H9 (cell line): ENCODE measurements at regions not wholly inside any gene's neighbourhood (a gene's known extent, or its start where the extent isn't known, plus 50 kb on each side); places are given as distances from the start of the nearest gene placed in this dataset.

ENCODE experiments used
- DNase-seq: peaks from one replicate; pipeline ENCODE4 v3.0.0-alpha.2; 2017
- H2AFZ ChIP-seq: one replicate; pipeline ENCODE4 v1.6.1; 2013; ENCODE audit warnings: mild to moderate bottlenecking, low read length, control low read depth, moderate library complexity
- H2AK5ac ChIP-seq: 2 replicates; pipeline ENCODE4 v1.6.1; 2013; ENCODE audit warnings: low read length, control low read depth, mixed read lengths; ENCODE audit not compliant: insufficient read length
- H2BK120ac ChIP-seq: one replicate; pipeline ENCODE4 v1.6.1; 2013; ENCODE audit warnings: low read depth, mild to moderate bottlenecking, low read length, control low read depth, inconsistent platforms; ENCODE audit not compliant: poor library complexity, severe bottlenecking
- H2BK12ac ChIP-seq: 2 replicates; pipeline ENCODE4 v1.6.1; 2013; ENCODE audit warnings: low read length, control low read depth, mixed read lengths, low read depth; ENCODE audit not compliant: insufficient read length
- H2BK15ac ChIP-seq: 2 replicates; pipeline ENCODE4 v1.6.1; 2013; ENCODE audit warnings: low read depth, low read length, control low read depth
- H2BK20ac ChIP-seq: one replicate; pipeline ENCODE4 v1.6.1; 2013; ENCODE audit warnings: low read depth, mild to moderate bottlenecking, low read length, control low read depth, inconsistent platforms; ENCODE audit not compliant: poor library complexity, severe bottlenecking
- H2BK5ac ChIP-seq: 2 replicates; pipeline ENCODE4 v1.6.1; 2013; ENCODE audit warnings: low read length, control low read depth, mixed read lengths; ENCODE audit not compliant: insufficient read length
- H3K14ac ChIP-seq: 2 replicates; pipeline ENCODE4 v1.6.1; 2013; ENCODE audit warnings: low read length, control low read depth; ENCODE audit not compliant: insufficient read depth
- H3K18ac ChIP-seq: 2 replicates; pipeline ENCODE4 v1.6.1; 2013; ENCODE audit warnings: low read depth, mild to moderate bottlenecking, mixed read lengths, low read length, control low read depth; ENCODE audit not compliant: insufficient read length
- H3K23ac ChIP-seq: 2 replicates; pipeline ENCODE4 v1.6.1; 2013; ENCODE audit warnings: low read length, control low read depth, mixed read lengths, low read depth; ENCODE audit not compliant: insufficient read length
- H3K23me2 ChIP-seq: 2 replicates; pipeline ENCODE4 v1.6.1; 2013; ENCODE audit warnings: low read depth, mild to moderate bottlenecking, mixed read lengths, low read length, control low read depth; ENCODE audit not compliant: insufficient read length, poor library complexity, severe bottlenecking
- H3K27ac ChIP-seq: 2 replicates; pipeline ENCODE4 v1.5.1; 2013; ENCODE audit warnings: low read length, control low read depth, mixed read lengths, low read depth; ENCODE audit not compliant: insufficient read length
- H3K27me3 ChIP-seq: 2 replicates; pipeline ENCODE4 v1.6.1; 2013; ENCODE audit warnings: low read length, control low read depth, inconsistent platforms; ENCODE audit not compliant: insufficient read depth
- H3K4ac ChIP-seq: 2 replicates; pipeline ENCODE4 v1.6.1; 2013; ENCODE audit warnings: low read depth, mild to moderate bottlenecking, control low read depth, inconsistent platforms, low read length, moderate library complexity
- H3K4me1 ChIP-seq: 2 replicates; pipeline ENCODE4 v1.6.1; 2013; ENCODE audit warnings: low read length, control low read depth, inconsistent platforms; ENCODE audit not compliant: insufficient read depth
- H3K4me2 ChIP-seq: 2 replicates; pipeline ENCODE4 v1.6.1; 2013; ENCODE audit warnings: low read length, control low read depth, mixed read lengths; ENCODE audit not compliant: insufficient read length, insufficient read depth
- H3K56ac ChIP-seq: 2 replicates; pipeline ENCODE4 v1.6.1; 2013; ENCODE audit warnings: low read depth, mild to moderate bottlenecking, mixed read lengths, low read length, control low read depth; ENCODE audit not compliant: insufficient read length
- H3K79me1 ChIP-seq: 2 replicates; pipeline ENCODE4 v1.6.1; 2013; ENCODE audit warnings: low read depth, mild to moderate bottlenecking, moderate library complexity, low read length, control low read depth, inconsistent platforms; ENCODE audit not compliant: insufficient read depth, poor library complexity, severe bottlenecking
- H3K79me2 ChIP-seq: 2 replicates; pipeline ENCODE4 v1.6.1; 2013; ENCODE audit warnings: low read length, control low read depth, inconsistent platforms; ENCODE audit not compliant: insufficient read depth
- H3K9ac ChIP-seq: 2 replicates; pipeline ENCODE4 v1.6.1; 2013; ENCODE audit warnings: low read length, control low read depth, mixed read lengths; ENCODE audit not compliant: insufficient read length; ENCODE audit errors: extremely low read depth
- H3K9me3 ChIP-seq: one replicate; pipeline ENCODE4 v1.6.1; 2013; ENCODE audit warnings: low read depth, low read length, inconsistent platforms; ENCODE audit not compliant: control insufficient read depth
- H3T11ph ChIP-seq: one replicate; pipeline ENCODE4 v1.6.1; 2013; ENCODE audit warnings: mild to moderate bottlenecking, low read length, control low read depth, inconsistent platforms
- H4K20me1 ChIP-seq: one replicate; pipeline ENCODE4 v1.6.1; 2013; ENCODE audit not compliant: control insufficient read depth, insufficient read length, insufficient read depth
- H4K5ac ChIP-seq: 2 replicates; pipeline ENCODE4 v1.6.1; 2013; ENCODE audit warnings: low read depth, mild to moderate bottlenecking, mixed read lengths, low read length, control low read depth; ENCODE audit not compliant: insufficient read length
- H4K8ac ChIP-seq: replicated peaks from 2 replicates; pipeline ENCODE4 v1.6.1; 2013; ENCODE audit warnings: low read length, control low read depth, mixed read lengths, low read depth; ENCODE audit not compliant: insufficient read length
- H4K91ac ChIP-seq: 2 replicates; pipeline ENCODE4 v1.6.1; 2013; ENCODE audit warnings: low read depth, mild to moderate bottlenecking, moderate library complexity, mixed read lengths, low read length, control low read depth; ENCODE audit not compliant: insufficient read length
- H3K27ac Mint-ChIP-seq, 3 experiments: 2 replicates in 2 of 3; 3 replicates in 1 of 3; pipeline ENCODE4 v1.8.0; 2020 to 2021; ENCODE audit warnings: mixed read lengths in 3 of 3, mild to moderate bottlenecking in 1 of 3, moderate library complexity in 1 of 3
- H3K27me3 Mint-ChIP-seq: 2 replicates; pipeline ENCODE4 v1.8.0; 2021; ENCODE audit warnings: low read depth, mild to moderate bottlenecking, moderate library complexity, mixed read lengths
- H3K36me3 Mint-ChIP-seq, 3 experiments: 2 replicates in 2 of 3; 3 replicates in 1 of 3; pipeline ENCODE4 v1.8.0; 2020 to 2021; ENCODE audit warnings: low read depth in 3 of 3, mixed read lengths in 3 of 3; ENCODE audit not compliant: insufficient read depth in 1 of 3
- H3K4me1 Mint-ChIP-seq, 2 experiments: 2 replicates each; pipeline ENCODE4 v1.8.0; 2020; ENCODE audit warnings: mixed read lengths in 2 of 2
- H3K4me3 Mint-ChIP-seq, 2 experiments: 2 replicates in 1 of 2; 3 replicates in 1 of 2; pipeline ENCODE4 v1.8.0; 2020 to 2021; ENCODE audit warnings: mild to moderate bottlenecking in 2 of 2, mixed read lengths in 2 of 2, moderate library complexity in 1 of 2
- H3K9me3 Mint-ChIP-seq, 2 experiments: 2 replicates in 1 of 2; 3 replicates in 1 of 2; pipeline ENCODE4 v1.8.0; 2020; ENCODE audit warnings: mild to moderate bottlenecking in 2 of 2, mixed read lengths in 2 of 2, moderate library complexity in 1 of 2
- CTCF ChIP-seq: fragments of 200-600 bp; sonication (generic); conservative IDR thresholded peaks from 3 replicates; pipeline ENCODE4 v1.8.0; 2021; ENCODE audit warnings: antibody characterized with exemption, mild to moderate bottlenecking
- WGBS: extraction: QIAGEN DNeasy Blood & Tissue Kit; methylation state at CpG from one replicate; pipeline ENCODE4 v1.1.7; 2013; ENCODE audit warnings: missing lambda C conversion rate, low lambda C conversion rate, mixed read lengths; ENCODE audit not compliant: insufficient read length; ENCODE audit errors: extremely low coverage; 5-methylcytosine and 5-hydroxymethylcytosine counted together

- Histone ChIP-seq H2BK12ac (no peak overlapping the region), H3K23me2 (no peaks in the 10 kb centered on the region), H3K79me1 (no peaks in the 10 kb centered on the region), H3K4me2 (no peak overlapping the region), H2BK120ac (no peak overlapping the region), H4K5ac (no peak overlapping the region), H3T11ph (no peak overlapping the region), H2BK20ac (no peak overlapping the region), H3K23ac (no peak overlapping the region), H3K9ac (no peak overlapping the region), H3K4me1 (no peaks in the 10 kb centered on the region), H2AK5ac (no peak overlapping the region), H3K4ac (no peak overlapping the region), H3K56ac (no peak overlapping the region), H3K27me3 (no peaks in the 10 kb centered on the region), H3K9me3 (no peaks in the 10 kb centered on the region), H4K20me1 (no peaks in the 10 kb centered on the region), H4K8ac (no peak overlapping the region), H3K79me2 (no peaks in the 10 kb centered on the region), H2BK15ac (no peak overlapping the region), H3K27ac (no peak overlapping the region), H3K14ac (no peak overlapping the region), H2BK5ac (no peak overlapping the region), H4K91ac (no peak overlapping the region), H3K18ac (no peak overlapping the region), H2AFZ (no peak overlapping the region)
- no peak for TF ChIP-seq CTCF
- DNase-seq, result no peak
- no peaks in the 10 kb centered on the region for H3K9me3 Mint-ChIP-seq
- H3K4me3 Mint-ChIP-seq, result no peak overlapping the region
- H3K4me1 Mint-ChIP-seq, result no peaks in the 10 kb centered on the region
- H3K36me3 Mint-ChIP-seq, result no peaks in the 10 kb centered on the region
- no peaks in the 10 kb centered on the region for H3K27me3 Mint-ChIP-seq
- WGBS, result no CpG with 5 or more reads among the region's 3 CpGs
- no peak overlapping the region for H3K27ac Mint-ChIP-seq
These were observed 766.3 kb downstream of the DNAJB9 start for GRCh38 chr7:109335951-109336350.
